ENCODE measurements at regions not wholly inside any gene's neighbourhood (a gene's known extent, or its start where the extent isn't known, plus 50 kb on each side); places are given as distances from the start of the nearest gene placed in this dataset.

DNA sequence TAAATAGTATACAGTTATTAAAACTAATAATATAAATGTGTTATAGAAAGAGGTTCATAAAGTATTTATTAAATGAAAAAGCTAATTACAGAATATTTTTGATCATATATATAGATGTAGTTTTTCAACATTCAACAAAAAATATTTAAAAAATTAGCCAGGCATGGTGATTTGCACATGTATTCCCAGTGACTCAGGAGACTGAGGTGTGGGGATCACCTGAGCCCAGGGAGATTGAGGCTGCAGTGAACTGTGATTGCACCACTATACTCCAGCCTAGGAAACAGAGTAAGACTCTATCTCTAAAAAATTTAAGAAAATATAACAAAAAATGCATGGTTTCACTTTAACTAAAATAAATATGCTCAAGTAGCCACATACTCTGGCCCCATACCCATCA is 118.0 kb upstream of the SEMA3C start:
- TF ChIP-seq, protein P1, sequence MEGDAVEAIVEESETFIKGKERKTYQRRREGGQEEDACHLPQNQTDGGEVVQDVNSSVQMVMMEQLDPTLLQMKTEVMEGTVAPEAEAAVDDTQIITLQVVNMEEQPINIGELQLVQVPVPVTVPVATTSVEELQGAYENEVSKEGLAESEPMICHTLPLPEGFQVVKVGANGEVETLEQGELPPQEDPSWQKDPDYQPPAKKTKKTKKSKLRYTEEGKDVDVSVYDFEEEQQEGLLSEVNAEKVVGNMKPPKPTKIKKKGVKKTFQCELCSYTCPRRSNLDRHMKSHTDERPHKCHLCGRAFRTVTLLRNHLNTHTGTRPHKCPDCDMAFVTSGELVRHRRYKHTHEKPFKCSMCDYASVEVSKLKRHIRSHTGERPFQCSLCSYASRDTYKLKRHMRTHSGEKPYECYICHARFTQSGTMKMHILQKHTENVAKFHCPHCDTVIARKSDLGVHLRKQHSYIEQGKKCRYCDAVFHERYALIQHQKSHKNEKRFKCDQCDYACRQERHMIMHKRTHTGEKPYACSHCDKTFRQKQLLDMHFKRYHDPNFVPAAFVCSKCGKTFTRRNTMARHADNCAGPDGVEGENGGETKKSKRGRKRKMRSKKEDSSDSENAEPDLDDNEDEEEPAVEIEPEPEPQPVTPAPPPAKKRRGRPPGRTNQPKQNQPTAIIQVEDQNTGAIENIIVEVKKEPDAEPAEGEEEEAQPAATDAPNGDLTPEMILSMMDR (IDR thresholded peaks at IDR 0.05), result no peak
- no peak for TF ChIP-seq POLR2A (IDR thresholded peaks at IDR 0.05)

Measured in thyroid gland (tissue), 4 donors.